HepG2 (cell line): ENCODE measurements at regions not wholly inside any gene's neighbourhood (a gene's known extent, or its start where the extent isn't known, plus 50 kb on each side); places are given as distances from the start of the nearest gene placed in this dataset.

Experiments used
- EED ChIP-seq: sonication (generic); formaldehyde crosslinking; IDR thresholded peaks from 2 replicates; pipeline ENCODE4 v1.5.0; 2020; ENCODE audit warnings: mild to moderate bottlenecking, missing genetic modification reagents
- EP300 ChIP-seq, 3 experiments: sonication (generic) in 1 of 3; formaldehyde crosslinking in 1 of 3; IDR thresholded peaks; 2 replicates each; pipeline versions ENCODE4 v1.5.1 to v1.6.1; 2011 to 2020; ENCODE audit warnings: low read depth in 2 of 3, low read length in 2 of 3, borderline replicate concordance in 1 of 3, improper control_type of control experiment in 1 of 3, mild to moderate bottlenecking in 1 of 3, missing genetic modification reagents in 1 of 3, moderate library complexity in 1 of 3
- ETV5 ChIP-seq: IDR thresholded peaks from 2 replicates; pipeline ENCODE4 v1.6.1; 2018; ENCODE audit warnings: missing biosample characterization, missing genetic modification reagents, inconsistent platforms, borderline replicate concordance
- FOXA3 ChIP-seq: IDR thresholded peaks from 2 replicates; pipeline ENCODE4 v1.6.1; 2016; ENCODE audit warnings: missing genetic modification reagents, missing compliant biosample characterization
- HNF4A ChIP-seq: sonication (generic); formaldehyde crosslinking; IDR thresholded peaks from 2 replicates; pipeline ENCODE4 v1.4.0; 2020; ENCODE audit warnings: missing genetic modification reagents
- JDP2 ChIP-seq: sonication (generic); formaldehyde crosslinking; IDR thresholded peaks from 2 replicates; pipeline ENCODE4 v1.8.1; 2022; ENCODE audit warnings: missing genetic modification reagents, borderline replicate concordance
- MEIS2 ChIP-seq: sonication (generic); formaldehyde crosslinking; IDR thresholded peaks from 2 replicates; pipeline ENCODE4 v1.9.0; 2021; ENCODE audit warnings: mild to moderate bottlenecking, missing genetic modification reagents
- PAF1 ChIP-seq: IDR thresholded peaks from 2 replicates; pipeline ENCODE4 v1.6.1; 2016; ENCODE audit warnings: missing genetic modification reagents, missing compliant biosample characterization
- RAD51 ChIP-seq: fragments of 450-650 bp; IDR thresholded peaks from 2 replicates; pipeline ENCODE4 v1.6.1; 2016; ENCODE audit warnings: borderline replicate concordance
- SIN3A ChIP-seq: IDR thresholded peaks from 2 replicates; pipeline ENCODE4 v1.6.1; 2011; ENCODE audit warnings: low read depth, mild to moderate bottlenecking, control low read depth, low read length, borderline replicate concordance
- SPEN ChIP-seq: sonication (generic); formaldehyde crosslinking; IDR thresholded peaks from 2 replicates; pipeline ENCODE4 v1.5.1; 2020; ENCODE audit warnings: low read depth, mild to moderate bottlenecking, missing genetic modification reagents
- ZBTB21 ChIP-seq: sonication (generic); formaldehyde crosslinking; IDR thresholded peaks from 2 replicates; pipeline ENCODE4 v1.4.0; 2020; ENCODE audit warnings: missing genetic modification reagents
- ZFP1 ChIP-seq: IDR thresholded peaks from 2 replicates; pipeline ENCODE4 v1.6.1; 2016
- ZNF24 ChIP-seq: fragments of 450-650 bp; IDR thresholded peaks from 2 replicates; pipeline ENCODE4 v1.6.1; 2017; ENCODE audit warnings: antibody characterized with exemption, mild to moderate bottlenecking
- ZNF3 ChIP-seq: IDR thresholded peaks from 2 replicates; pipeline ENCODE4 v1.7.0; 2017; ENCODE audit warnings: inconsistent platforms
- ZNF430 ChIP-seq: sonication (generic); formaldehyde crosslinking; IDR thresholded peaks from 2 replicates; pipeline ENCODE4 v1.9.0; 2021; ENCODE audit warnings: mild to moderate bottlenecking, missing genetic modification reagents
- ZNF704 ChIP-seq: sonication (generic); formaldehyde crosslinking; IDR thresholded peaks from 2 replicates; pipeline ENCODE4 v1.8.1; 2023; ENCODE audit warnings: mild to moderate bottlenecking, inconsistent platforms, moderate library complexity, missing genetic modification reagents, borderline replicate concordance
- TF ChIP-seq, protein P1 (sequence below): sonication (generic); formaldehyde crosslinking; IDR thresholded peaks from 2 replicates; pipeline ENCODE4 v1.4.0; 2020; ENCODE audit warnings: missing genetic modification reagents
- TF ChIP-seq, protein P2 (sequence below): sonication (generic); formaldehyde crosslinking; conservative IDR thresholded peaks from 2 replicates; pipeline ENCODE4 v1.4.0; 2020; ENCODE audit warnings: mild to moderate bottlenecking, missing genetic modification reagents, moderate library complexity
- TF ChIP-seq, protein P3 (sequence below): sonication (generic); formaldehyde crosslinking; IDR thresholded peaks from 2 replicates; pipeline ENCODE4 v1.8.0; 2022; ENCODE audit warnings: missing genetic modification reagents, mild to moderate bottlenecking, inconsistent platforms, borderline replicate concordance
- TF ChIP-seq, protein P4 (sequence below): sonication (generic); formaldehyde crosslinking; IDR thresholded peaks from 2 replicates; pipeline ENCODE4 v1.4.0; 2020; ENCODE audit warnings: mild to moderate bottlenecking, missing genetic modification reagents

DNA sequence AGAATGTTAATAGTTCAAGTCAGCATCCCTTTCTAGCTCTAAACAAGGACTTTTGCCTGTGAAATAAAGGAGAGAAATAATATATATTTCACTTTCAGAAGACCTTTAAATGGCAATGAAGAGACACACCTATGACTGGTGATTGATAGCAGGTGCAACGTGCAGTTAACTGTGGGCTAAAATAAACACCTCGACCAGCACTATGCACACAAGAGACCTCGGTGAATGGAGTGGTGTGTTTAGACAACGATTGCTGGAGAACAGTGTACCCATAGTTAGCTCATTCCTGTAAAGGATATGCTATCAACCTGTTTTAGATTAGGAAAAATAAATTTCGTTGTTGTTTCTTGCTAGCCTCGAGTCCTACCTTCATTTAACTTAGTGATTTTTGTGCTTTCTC lies 143.4 kb downstream of the NR4A2 start (continued):
- TF ChIP-seq ETV5 (CRISPR knock-in tag) = no peak
- no peak for TF ChIP-seq EED (CRISPR knock-in tag)
- no peak for TF ChIP-seq ZNF3
- peak; percentile 52 for TF ChIP-seq HNF4A
- peak; percentile 61; the same call in 1 of the 2 replicates for TF ChIP-seq FOXA3
- TF ChIP-seq, protein P1, sequence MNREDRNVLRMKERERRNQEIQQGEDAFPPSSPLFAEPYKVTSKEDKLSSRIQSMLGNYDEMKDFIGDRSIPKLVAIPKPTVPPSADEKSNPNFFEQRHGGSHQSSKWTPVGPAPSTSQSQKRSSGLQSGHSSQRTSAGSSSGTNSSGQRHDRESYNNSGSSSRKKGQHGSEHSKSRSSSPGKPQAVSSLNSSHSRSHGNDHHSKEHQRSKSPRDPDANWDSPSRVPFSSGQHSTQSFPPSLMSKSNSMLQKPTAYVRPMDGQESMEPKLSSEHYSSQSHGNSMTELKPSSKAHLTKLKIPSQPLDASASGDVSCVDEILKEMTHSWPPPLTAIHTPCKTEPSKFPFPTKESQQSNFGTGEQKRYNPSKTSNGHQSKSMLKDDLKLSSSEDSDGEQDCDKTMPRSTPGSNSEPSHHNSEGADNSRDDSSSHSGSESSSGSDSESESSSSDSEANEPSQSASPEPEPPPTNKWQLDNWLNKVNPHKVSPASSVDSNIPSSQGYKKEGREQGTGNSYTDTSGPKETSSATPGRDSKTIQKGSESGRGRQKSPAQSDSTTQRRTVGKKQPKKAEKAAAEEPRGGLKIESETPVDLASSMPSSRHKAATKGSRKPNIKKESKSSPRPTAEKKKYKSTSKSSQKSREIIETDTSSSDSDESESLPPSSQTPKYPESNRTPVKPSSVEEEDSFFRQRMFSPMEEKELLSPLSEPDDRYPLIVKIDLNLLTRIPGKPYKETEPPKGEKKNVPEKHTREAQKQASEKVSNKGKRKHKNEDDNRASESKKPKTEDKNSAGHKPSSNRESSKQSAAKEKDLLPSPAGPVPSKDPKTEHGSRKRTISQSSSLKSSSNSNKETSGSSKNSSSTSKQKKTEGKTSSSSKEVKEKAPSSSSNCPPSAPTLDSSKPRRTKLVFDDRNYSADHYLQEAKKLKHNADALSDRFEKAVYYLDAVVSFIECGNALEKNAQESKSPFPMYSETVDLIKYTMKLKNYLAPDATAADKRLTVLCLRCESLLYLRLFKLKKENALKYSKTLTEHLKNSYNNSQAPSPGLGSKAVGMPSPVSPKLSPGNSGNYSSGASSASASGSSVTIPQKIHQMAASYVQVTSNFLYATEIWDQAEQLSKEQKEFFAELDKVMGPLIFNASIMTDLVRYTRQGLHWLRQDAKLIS (CRISPR knock-in tag) = no peak
- TF ChIP-seq, protein P2, sequence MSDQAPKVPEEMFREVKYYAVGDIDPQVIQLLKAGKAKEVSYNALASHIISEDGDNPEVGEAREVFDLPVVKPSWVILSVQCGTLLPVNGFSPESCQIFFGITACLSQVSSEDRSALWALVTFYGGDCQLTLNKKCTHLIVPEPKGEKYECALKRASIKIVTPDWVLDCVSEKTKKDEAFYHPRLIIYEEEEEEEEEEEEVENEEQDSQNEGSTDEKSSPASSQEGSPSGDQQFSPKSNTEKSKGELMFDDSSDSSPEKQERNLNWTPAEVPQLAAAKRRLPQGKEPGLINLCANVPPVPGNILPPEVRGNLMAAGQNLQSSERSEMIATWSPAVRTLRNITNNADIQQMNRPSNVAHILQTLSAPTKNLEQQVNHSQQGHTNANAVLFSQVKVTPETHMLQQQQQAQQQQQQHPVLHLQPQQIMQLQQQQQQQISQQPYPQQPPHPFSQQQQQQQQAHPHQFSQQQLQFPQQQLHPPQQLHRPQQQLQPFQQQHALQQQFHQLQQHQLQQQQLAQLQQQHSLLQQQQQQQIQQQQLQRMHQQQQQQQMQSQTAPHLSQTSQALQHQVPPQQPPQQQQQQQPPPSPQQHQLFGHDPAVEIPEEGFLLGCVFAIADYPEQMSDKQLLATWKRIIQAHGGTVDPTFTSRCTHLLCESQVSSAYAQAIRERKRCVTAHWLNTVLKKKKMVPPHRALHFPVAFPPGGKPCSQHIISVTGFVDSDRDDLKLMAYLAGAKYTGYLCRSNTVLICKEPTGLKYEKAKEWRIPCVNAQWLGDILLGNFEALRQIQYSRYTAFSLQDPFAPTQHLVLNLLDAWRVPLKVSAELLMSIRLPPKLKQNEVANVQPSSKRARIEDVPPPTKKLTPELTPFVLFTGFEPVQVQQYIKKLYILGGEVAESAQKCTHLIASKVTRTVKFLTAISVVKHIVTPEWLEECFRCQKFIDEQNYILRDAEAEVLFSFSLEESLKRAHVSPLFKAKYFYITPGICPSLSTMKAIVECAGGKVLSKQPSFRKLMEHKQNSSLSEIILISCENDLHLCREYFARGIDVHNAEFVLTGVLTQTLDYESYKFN (CRISPR knock-in tag) = 0 out of 2 replicates have a peak, but pooled peaks have one; percentile 47
- TF ChIP-seq, protein P3, sequence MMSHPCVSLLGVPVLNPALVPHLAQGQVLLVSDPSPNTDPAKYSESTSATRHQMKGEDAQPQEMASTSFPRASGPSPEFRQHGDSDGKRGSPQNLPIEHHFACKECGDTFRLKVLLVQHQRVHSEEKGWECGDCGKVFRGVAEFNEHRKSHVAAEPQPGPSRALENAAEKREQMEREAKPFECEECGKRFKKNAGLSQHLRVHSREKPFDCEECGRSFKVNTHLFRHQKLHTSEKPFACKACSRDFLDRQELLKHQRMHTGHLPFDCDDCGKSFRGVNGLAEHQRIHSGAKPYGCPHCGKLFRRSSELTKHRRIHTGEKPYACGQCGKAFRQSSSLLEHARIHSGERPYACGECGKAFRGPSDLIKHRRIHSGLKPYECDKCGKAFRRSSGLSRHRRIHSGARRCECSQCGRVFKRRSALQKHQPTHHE (CRISPR knock-in tag) = no peak
- TF ChIP-seq ZFP1 (CRISPR knock-in tag) = 0 out of 2 replicates have a peak, but pooled peaks have one; percentile 25
- no peak for TF ChIP-seq SIN3A
- TF ChIP-seq MEIS2 (CRISPR knock-in tag) = 0 out of 2 replicates have a peak, but pooled peaks have one; percentile 51
- TF ChIP-seq, protein P4, sequence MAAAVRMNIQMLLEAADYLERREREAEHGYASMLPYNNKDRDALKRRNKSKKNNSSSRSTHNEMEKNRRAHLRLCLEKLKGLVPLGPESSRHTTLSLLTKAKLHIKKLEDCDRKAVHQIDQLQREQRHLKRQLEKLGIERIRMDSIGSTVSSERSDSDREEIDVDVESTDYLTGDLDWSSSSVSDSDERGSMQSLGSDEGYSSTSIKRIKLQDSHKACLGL (CRISPR knock-in tag) = no peak
- TF ChIP-seq PAF1 (CRISPR knock-in tag) = no peak
- TF ChIP-seq ZNF430 = no peak
- TF ChIP-seq SPEN (CRISPR knock-in tag) = no peak
- TF ChIP-seq JDP2 (CRISPR knock-in tag) = no peak
- peak in 1 of 2 experiments; percentile 68; a peak in 1 of 4 replicates for TF ChIP-seq EP300 (IDR thresholded peaks at IDR 0.05; ENCODE audit: low read depth in 2 of 2, low read length in 2 of 2)
- no peak for TF ChIP-seq EP300 (CRISPR knock-in tag; IDR thresholded peaks at IDR 0.05; ENCODE audit: borderline replicate concordance)
- no peak for TF ChIP-seq RAD51
- TF ChIP-seq ZNF24 = no peak
- no peak for TF ChIP-seq ZNF704
- TF ChIP-seq ZBTB21 = no peak
